ENCODE measurements at regions not wholly inside any gene's neighbourhood (a gene's known extent, or its start where the extent isn't known, plus 50 kb on each side); places are given as distances from the start of the nearest gene placed in this dataset.
"Not testable (repeated sequence)": the region's sequence is repeated elsewhere in the genome, so short reads cannot be mapped to it uniquely, and the experiment has no call there.

- TF ChIP-seq, protein P1, sequence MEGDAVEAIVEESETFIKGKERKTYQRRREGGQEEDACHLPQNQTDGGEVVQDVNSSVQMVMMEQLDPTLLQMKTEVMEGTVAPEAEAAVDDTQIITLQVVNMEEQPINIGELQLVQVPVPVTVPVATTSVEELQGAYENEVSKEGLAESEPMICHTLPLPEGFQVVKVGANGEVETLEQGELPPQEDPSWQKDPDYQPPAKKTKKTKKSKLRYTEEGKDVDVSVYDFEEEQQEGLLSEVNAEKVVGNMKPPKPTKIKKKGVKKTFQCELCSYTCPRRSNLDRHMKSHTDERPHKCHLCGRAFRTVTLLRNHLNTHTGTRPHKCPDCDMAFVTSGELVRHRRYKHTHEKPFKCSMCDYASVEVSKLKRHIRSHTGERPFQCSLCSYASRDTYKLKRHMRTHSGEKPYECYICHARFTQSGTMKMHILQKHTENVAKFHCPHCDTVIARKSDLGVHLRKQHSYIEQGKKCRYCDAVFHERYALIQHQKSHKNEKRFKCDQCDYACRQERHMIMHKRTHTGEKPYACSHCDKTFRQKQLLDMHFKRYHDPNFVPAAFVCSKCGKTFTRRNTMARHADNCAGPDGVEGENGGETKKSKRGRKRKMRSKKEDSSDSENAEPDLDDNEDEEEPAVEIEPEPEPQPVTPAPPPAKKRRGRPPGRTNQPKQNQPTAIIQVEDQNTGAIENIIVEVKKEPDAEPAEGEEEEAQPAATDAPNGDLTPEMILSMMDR (IDR thresholded peaks at IDR 0.05): not testable (repeated sequence)
- not testable (repeated sequence) for TF ChIP-seq ZFX (IDR thresholded peaks at IDR 0.05; ENCODE audit: borderline replicate concordance)
Measured at GRCh38 chr14:89726226-89726625, 228.3 kb downstream of the EFCAB11 start.
